Transverse colon (tissue), 4 donors: ENCODE measurements at regions not wholly inside any gene's neighbourhood (a gene's known extent, or its start where the extent isn't known, plus 50 kb on each side); places are given as distances from the start of the nearest gene placed in this dataset.

Source experiments
- CTCF ChIP-seq, 5 experiments: fragments of 200-600 bp in 3 of 5; fragments of 450-650 bp in 2 of 5; sonication (generic) in 3 of 5; IDR thresholded peaks; 1 replicate in 2 of 5; 2 replicates in 3 of 5; pipeline ENCODE4 v1.5.1; 2016 to 2017; ENCODE audit warnings: antibody characterized with exemption in 5 of 5, inconsistent platforms in 3 of 5, mild to moderate bottlenecking in 2 of 5, moderate library complexity in 1 of 5
- EP300 ChIP-seq: sonication (generic); formaldehyde crosslinking; IDR thresholded peaks from one replicate; pipeline ENCODE4 v1.6.1; 2017; ENCODE audit warnings: antibody characterized with exemption, low read depth
- POLR2A ChIP-seq: fragments of 450-650 bp; IDR thresholded peaks from one replicate; pipeline ENCODE4 v1.6.1; 2016; ENCODE audit warnings: antibody characterized with exemption, mild to moderate bottlenecking, moderate library complexity
- POLR2AphosphoS5 ChIP-seq, 3 donors: sonication (generic); formaldehyde crosslinking; IDR thresholded peaks; one replicate each; pipeline ENCODE4 v1.6.1; 2016; ENCODE audit warnings: antibody characterized with exemption in 3 of 3

- no peak for TF ChIP-seq CTCF (IDR thresholded peaks at IDR 0.05)
- TF ChIP-seq POLR2A = no peak
- TF ChIP-seq EP300 = no peak
- TF ChIP-seq POLR2AphosphoS5 (IDR thresholded peaks at IDR 0.05) = no peak
Observed at GRCh38 chr3:102741105-102741504, 306.3 kb downstream of the ZPLD1 start.
